ENCODE measurements at regions not wholly inside any gene's neighbourhood (a gene's known extent, or its start where the extent isn't known, plus 50 kb on each side); places are given as distances from the start of the nearest gene placed in this dataset.

- ATAC-seq (ENCODE audit: low read depth) = 0 out of 2 replicates have a peak, but pooled peaks have one; percentile 24
- intact Hi-C loops (cut with micrococcal nuclease) = no loop called here
Measured at GRCh38 chr6:11413728-11414127, 123.8 kb upstream of the TMEM170B start.

More at GRCh38 chr6:11413728-11414127, 123.8 kb upstream of the TMEM170B start:
- TF ChIP-seq CEBPB (IDR thresholded peaks at IDR 0.05; ENCODE audit: low read depth, low read length) (peak; percentile 69), USF2 (IDR thresholded peaks at IDR 0.05; ENCODE audit: low read depth, low read length) (no peak)
- Histone ChIP-seq H3K18ac (ENCODE audit: low read depth, low read length) (no peak overlapping the region), H3K9me1 (ENCODE audit: insufficient read depth, low read length) (peaks cover 3% of the 10 kb centered on the region; the same call in 1 of the 2 replicates), H3K27ac (ENCODE audit: insufficient read depth, low read length) (no peak overlapping the region), H2BK120ac (ENCODE audit: low read depth, low read length) (no peak overlapping the region), H3K4ac (ENCODE audit: low read depth, low read length) (no peak overlapping the region), H3K4me2 (ENCODE audit: low read depth, low read length) (no peak overlapping the region), H3K9me3 (ENCODE audit: control insufficient read depth, insufficient read depth, low read length) (no peaks in the 10 kb centered on the region), H2AFZ (replicated peaks; ENCODE audit: low read length, poor library complexity) (no peak overlapping the region), H3K36me3 (ENCODE audit: control insufficient read depth, insufficient read depth, low read length) (no peaks in the 10 kb centered on the region), H2BK20ac (ENCODE audit: low read depth, low read length) (no peak overlapping the region), H4K20me1 (ENCODE audit: insufficient read depth, low read length) (no peaks in the 10 kb centered on the region), H2AK9ac (replicated peaks; ENCODE audit: low read depth, low read length, poor library complexity) (no peak overlapping the region), H3K14ac (replicated peaks; ENCODE audit: low read depth, low read length) (no peak overlapping the region), H3K23ac (ENCODE audit: low read depth, low read length) (no peak overlapping the region), H4K5ac (ENCODE audit: low read depth, low read length) (no peak overlapping the region), H2AK5ac (ENCODE audit: low read depth, low read length) (no peak overlapping the region), H2BK15ac (ENCODE audit: low read depth, low read length) (no peak overlapping the region), H4K91ac (ENCODE audit: insufficient read depth, low read depth, low read length) (no peak overlapping the region), H3K79me1 (ENCODE audit: low read depth in 1 of 2, low read length in 2 of 2) (no peaks in the 10 kb centered on the region), H3K4me3 (ENCODE audit: insufficient read depth, low read depth, low read length) (no peak overlapping the region), H2BK5ac (ENCODE audit: low read depth, low read length, poor library complexity, severe bottlenecking) (no peak overlapping the region), H4K8ac (ENCODE audit: low read depth in 2 of 2, low read length in 2 of 2) (no peak overlapping the region), H3K4me1 (ENCODE audit: control insufficient read depth, insufficient read depth, low read length) (peaks cover 10% of the 10 kb centered on the region), H3K9ac (ENCODE audit: low read depth, low read length) (no peak overlapping the region), H3K56ac (ENCODE audit: extremely low read depth, insufficient read depth, low read length) (no peak overlapping the region), H3K27me3 (ENCODE audit: control insufficient read depth, insufficient read depth, low read length) (no peaks in the 10 kb centered on the region)
- BruUV-seq (replicated peaks) = no TSS peak
- POLR2A ChIA-PET (ENCODE audit: unreplicated experiment) = no interaction called here
- in situ Hi-C loops (cut with MboI; ENCODE audit: low sequenced_read_pairs) = no loop called here
- WGBS, 2 experiments (ENCODE audit: extremely low coverage in 2 of 2, insufficient read length in 1 of 2) = no CpG with 5 or more reads among the region's 2 CpGs
- DNase-seq = peak; percentile 55
- dilution Hi-C loops (cut with HindIII; ENCODE audit: low sequenced_read_pairs, unreplicated experiment) = no loop called here
- CTCF ChIA-PET = no interaction called here
